A673 (cell line): ENCODE measurements at regions not wholly inside any gene's neighbourhood (a gene's known extent, or its start where the extent isn't known, plus 50 kb on each side); places are given as distances from the start of the nearest gene placed in this dataset.

Experiments
- EZH2 ChIP-seq: fragments of 200-600 bp; sonication (generic); IDR thresholded peaks from 2 replicates; pipeline ENCODE4 v1.6.1; 2017; ENCODE audit warnings: borderline replicate concordance, low read depth, mild to moderate bottlenecking, mixed read lengths, antibody characterized with exemption, low read length; ENCODE audit not compliant: poor library complexity, severe bottlenecking
- TF ChIP-seq, protein P1 (sequence below): fragments of 300-800, 200-600 bp; sonication (generic); conservative IDR thresholded peaks from 2 replicates; pipeline ENCODE4 v1.5.1; 2017; ENCODE audit warnings: low read depth, mild to moderate bottlenecking, antibody characterized with exemption, low read length, moderate library complexity, mixed read lengths

DNA sequence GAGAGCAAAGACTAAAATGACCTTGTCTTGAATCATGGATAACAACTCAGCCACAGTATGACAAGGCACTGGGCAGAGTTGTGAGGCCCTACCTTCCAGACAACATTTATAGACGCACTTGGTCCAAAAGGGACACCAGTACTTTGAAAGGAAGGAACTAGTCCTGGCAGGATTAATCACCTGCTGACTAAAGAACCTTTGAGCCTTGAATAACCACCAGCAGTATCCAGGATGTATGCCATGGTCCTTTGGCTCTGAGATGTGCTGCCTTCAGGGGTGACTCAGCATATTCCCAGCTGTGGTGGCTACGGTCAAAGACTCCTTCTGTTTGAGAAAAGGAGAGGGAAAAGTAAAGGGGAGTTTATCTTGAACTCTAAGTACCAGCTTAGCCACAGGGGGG lies 118.1 kb upstream of the PRR32 start:
- TF ChIP-seq, protein P1, sequence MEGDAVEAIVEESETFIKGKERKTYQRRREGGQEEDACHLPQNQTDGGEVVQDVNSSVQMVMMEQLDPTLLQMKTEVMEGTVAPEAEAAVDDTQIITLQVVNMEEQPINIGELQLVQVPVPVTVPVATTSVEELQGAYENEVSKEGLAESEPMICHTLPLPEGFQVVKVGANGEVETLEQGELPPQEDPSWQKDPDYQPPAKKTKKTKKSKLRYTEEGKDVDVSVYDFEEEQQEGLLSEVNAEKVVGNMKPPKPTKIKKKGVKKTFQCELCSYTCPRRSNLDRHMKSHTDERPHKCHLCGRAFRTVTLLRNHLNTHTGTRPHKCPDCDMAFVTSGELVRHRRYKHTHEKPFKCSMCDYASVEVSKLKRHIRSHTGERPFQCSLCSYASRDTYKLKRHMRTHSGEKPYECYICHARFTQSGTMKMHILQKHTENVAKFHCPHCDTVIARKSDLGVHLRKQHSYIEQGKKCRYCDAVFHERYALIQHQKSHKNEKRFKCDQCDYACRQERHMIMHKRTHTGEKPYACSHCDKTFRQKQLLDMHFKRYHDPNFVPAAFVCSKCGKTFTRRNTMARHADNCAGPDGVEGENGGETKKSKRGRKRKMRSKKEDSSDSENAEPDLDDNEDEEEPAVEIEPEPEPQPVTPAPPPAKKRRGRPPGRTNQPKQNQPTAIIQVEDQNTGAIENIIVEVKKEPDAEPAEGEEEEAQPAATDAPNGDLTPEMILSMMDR, result no peak
- TF ChIP-seq EZH2, result no peak
